Activated gamma-delta T cell (primary cell): ENCODE measurements at regions not wholly inside any gene's neighbourhood (a gene's known extent, or its start where the extent isn't known, plus 50 kb on each side); places are given as distances from the start of the nearest gene placed in this dataset.

ENCODE experiments used
- DNase-seq: peaks from one replicate; lab custom pipeline; 2025; lab: John Stamatoyannopoulos, UW

DNA sequence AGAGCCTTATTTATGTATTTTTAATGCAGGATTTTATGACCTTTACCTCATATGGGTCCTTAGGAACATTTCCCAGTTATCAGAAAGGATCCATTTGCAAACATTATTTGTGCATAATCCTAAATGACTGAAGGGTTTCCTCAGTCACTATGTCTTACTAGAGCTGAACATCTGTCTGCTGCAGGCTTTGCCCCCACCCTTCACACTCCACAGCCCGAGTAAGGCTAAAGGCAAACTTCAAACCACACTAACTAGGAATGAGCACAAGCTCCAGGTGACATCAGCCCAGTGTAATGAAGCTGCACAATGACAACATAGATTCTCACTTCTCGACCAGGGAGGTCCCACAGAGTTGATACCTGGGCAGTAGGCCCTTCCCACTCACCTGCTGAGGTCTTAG lies 491.3 kb upstream of the MKI67 start:
- no peak for DNase-seq

DNA sequence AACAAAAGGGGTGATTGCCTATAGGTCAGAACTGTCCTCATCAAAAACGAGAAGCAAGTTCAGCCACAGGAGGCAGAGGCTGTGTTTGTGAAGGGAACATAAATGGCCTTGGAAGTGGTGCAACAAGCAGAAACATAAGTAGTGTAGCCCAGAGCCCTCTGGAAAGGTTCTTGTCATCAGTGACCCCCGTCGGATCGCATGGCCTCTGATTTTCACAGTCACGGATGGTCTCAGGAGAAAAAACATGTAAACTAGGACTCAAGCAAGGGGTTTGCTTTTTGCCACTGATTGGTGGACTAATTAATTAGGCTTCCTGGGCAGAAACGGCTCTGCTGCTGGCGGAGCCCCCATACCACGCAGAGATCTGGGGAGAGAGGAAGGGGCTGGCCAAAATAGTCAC lies 496.5 kb upstream of the MKI67 start:
- no peak for DNase-seq

DNA sequence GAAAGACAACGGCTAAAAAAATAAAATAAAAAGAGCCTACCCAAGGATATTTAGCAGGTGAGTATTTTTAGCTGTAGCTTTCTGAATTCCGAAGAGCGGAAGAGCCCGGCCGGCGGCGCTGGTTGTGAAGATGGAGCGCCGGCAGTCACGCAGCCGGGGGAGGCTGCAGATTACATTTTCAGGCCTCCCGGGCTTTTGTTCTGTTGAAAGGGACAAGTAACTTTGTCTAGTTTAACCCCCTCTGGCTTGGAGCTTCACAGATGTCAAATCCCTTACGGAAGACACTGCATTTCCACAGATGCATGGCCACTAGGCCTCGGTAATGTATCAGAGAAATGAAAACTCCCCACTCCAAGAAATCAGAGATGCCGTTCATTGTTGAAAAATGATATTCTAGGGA lies 497.6 kb upstream of the MKI67 start:
- DNase-seq, result no peak

DNA sequence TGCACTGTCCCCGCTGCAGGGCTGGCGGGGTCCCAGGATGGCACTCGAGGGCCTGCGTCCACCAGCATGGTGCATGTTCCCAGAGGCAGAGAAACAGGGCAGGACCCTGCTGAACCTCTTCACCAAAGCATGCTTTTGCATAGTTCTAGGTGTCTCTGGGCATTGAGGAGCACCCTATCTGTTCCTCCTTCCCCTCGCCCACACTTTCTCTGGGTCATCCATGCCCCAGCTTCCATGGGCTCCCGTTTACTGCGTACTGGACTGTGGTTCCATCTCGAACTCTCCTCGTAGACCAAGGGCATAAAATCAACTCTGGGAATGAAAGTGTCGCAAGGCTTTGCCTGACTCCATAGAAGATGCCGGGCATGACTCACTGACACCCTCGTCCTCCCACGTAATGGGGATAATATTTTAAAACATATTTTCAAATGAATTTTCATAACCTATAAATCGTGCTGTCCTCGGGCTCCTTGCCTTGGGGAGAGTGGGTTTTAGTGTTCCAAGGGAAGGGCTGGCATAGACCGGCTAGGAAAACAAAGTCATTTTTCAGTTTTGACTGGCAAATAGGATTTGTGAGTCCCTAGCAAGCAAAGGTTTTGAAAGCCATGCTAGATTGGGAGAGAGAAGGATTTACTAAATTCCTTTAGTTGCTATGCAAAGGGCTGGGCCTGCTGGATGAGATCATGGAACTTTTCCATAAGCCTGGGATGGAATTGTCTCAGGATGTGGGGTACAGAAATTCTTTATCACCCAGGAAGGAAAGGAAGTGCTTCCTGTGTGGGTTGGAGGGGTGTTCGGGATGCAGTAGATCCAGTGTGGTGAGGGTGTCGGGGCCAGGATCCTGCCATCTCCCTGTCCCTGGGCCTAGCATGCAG lies 498.7 kb upstream of the MKI67 start:
- no peak for DNase-seq

DNA sequence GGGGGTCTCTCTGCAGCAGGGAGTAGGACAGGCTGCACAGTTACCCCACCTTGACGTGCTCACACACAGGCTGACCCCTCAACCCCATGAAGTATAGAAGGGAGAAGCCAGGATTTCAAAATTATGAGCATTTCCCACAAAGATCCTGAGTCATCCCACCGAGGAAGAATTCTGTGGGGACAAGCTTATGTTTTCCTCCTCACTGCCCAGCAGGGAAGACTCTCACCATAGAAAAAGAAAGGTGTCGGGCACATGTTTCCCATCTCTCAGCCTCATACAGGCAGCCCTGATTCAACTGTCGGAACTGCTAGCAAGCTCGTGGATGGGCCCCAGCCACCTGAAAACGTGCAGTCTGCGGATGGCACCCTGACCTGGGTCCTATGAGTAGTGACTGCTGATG lies 499.7 kb upstream of the MKI67 start:
- DNase-seq, result no peak

DNA sequence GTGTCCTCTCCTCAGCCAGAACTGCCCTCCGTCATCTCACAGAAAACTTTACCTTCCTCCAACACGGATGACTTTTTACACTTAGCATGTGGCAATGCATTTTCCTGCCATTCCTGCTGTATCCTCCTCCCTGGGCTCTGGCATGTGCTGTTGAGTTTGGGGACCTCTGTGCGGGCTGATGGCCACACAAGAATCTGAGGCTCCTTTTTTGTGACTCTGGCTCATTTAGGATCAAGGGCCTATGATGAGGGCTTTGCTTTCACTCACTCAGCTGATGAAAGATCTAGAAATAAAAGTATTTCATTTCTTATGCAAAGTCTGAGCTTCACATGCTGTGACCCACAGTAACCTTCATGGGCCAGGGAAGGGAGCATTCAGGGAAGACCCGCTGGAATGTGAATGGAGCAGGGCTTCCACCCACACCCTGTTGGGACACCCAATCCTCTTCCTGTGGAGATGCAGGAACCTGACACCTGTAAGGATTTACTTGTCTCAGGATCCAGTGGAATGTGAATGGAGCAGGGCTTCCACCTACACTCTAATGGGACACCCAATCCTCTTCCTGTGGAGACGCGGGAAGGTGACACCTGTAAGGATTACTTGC lies 500.3 kb upstream of the MKI67 start:
- no peak for DNase-seq

DNA sequence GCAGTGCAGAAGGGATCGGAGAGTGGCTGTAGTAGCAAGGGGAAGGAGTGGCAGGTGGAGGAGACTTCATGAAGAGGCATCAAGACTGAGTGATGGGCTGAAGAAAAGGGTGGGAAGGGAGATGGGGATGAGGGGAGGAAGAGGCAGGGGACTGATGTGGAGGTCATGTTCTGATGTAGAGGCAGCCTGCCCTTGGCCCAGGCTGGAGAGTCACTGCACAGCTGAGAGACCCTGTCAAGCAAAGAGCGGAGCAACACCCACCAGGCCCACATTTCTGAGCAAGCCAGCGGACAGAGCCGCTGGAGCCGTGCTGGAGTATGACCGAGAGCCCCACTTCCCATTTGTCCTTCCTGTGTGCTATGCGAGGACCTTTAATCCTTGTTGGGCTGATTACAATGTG lies 501.6 kb upstream of the MKI67 start:
- DNase-seq, result no peak

DNA sequence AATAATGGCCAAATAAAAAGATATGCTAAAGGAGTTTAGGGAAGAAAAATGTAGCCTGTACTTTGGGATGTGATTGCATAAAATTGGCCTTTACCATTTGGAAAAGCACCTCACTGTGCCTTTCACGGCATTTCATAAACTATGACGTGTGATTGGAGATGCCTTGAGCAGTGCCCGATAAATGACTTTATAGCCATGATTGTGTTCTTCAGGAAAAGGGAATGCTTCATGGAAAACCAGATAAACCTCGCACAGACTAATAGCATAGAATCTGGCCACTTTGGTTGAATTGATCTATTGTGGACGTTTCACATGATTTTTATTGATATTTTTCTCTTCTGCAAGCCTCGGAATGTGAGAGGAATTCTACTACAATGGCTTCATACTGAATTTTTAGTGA lies 502.0 kb upstream of the MKI67 start:
- DNase-seq, result no peak

DNA sequence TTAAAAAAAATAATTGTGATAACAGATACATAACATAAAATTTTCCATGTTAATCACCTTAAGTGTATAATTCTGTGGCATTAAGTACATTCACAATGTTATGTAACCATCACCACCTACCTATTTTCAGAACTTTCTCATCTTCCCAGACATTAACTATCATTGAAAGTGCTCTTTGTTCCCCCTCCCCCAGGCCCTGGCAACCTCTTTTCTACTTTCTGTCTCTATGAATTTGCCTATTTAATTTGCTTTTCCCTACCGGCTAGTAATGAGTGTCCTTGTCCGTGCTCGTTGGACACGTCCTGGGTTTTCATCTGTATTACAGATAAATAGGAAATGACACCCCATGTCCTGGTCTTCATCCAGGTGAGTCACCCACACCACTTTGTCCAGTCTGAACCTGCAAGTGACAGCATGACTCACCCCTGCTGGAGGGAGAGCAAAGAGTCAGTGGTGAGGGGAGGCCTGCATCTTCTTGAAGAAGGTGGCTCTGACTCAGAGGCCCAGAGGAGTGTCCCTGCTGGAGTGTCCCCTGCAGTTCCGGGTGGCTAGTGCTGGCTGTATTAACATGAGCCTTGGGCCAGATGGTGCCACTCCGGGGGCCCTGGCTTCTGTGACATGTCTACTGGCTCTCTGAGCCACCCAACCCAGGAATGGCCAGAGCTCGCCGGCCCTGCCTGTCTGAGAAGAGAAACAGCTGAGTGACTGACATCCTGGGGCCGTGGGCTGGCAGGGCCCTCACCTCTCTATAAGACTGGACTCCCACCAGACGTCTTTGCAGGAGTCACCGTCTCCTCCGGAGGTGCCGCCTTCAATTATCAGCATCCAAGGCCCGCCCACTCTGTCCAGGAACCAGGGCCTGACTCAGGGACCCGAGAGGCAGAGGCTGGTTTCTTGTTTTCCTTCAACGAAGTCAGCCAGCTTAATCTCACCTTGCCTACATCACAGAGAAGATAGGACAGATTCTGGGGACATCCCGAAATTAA lies 503.2 kb upstream of the MKI67 start:
- DNase-seq, result no peak

DNA sequence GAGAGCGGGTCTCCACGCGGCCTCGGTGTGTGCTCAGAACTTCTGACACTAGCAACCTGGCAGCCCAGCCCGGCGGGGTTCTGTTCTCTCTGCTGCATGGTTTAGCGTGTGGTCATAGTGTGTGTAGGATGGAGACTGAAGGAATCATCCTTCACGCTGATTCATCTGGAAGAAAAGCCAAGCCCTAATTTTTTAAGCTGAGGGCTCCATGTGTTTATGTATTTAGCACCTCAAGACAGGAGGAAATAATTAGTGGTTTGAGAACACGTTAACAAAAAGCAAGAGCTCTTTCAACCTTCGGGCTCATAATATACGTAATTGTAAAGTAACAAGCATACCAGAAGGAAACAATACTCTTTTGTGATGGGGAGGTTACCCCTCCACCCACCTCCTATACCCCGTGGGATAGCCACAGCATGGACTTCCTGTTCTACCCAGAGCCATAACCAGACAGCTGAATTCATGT lies 504.6 kb upstream of the MKI67 start:
- DNase-seq, result no peak

DNA sequence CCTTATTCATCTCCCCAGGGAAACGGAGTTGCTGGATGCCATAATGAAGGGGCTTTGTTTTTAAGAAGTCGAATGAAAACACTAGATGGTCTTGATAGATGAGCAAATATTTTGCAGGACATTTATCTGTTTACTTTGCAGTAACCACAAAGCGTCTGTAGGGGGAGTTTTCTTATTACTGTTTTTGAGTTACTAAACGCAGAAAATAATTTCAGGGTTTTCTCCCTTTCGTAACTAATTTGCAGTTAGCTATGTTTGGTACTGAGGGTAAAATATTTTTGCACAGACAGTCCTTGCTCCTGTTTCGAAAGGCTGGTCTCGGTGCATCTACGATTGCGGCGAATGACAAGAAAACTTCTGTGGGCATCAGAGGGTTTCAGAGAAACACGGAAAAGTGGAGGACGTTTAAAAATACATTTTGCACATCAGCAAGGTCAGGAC lies 505.6 kb upstream of the MKI67 start:
- no peak for DNase-seq

DNA sequence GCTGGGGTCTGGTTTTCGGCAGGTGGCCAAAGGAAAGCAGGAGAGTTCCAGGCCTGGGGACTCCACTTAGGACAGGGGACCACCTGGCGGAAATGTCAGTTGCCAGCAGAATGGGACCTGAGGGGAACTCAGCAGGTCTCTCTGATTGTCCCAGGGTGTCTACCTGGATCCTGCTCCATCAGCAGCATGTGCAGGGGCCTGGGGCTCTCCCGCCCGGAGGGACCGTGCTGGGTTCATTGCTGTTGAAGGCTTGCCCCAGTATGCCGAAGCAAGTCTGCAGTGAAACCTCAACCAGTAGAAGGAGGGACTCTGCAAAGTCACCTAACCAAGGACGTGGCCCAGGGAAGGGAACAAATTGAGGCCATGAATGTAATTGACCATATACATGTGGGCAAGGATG lies 506.5 kb upstream of the MKI67 start:
- no peak for DNase-seq

DNA sequence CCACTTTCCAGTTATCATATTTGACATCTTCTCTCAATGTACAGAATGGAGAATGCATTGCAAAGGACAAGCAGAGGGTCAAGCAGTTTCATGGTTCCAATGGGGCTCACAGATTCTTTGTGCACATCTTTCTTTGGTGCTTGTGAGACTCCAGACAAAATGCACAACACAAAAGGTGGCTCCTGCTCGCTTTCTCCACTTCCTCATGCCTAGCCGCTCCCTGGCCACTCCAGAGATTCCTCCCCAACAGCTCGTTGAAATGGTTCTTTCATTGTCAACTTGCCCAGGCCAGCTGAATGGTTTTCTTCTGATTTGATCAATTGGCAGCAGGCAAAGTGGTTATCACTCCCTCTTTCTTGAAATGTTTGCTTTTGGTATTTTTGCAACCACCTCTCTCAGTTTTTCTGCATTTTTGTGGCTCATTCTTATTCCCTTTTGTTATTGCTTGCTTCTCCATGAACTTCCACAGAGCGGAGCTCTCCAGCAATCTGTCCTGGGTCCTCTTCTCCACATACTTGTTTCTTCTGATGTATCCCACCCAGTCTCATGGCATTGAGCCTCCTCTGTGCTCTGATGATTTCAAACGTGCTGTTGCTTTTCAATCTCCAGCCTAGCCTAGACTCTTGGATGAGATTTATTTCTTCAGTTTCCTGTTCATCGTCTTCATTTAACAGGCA lies 507.8 kb upstream of the MKI67 start:
- no peak for DNase-seq

DNA sequence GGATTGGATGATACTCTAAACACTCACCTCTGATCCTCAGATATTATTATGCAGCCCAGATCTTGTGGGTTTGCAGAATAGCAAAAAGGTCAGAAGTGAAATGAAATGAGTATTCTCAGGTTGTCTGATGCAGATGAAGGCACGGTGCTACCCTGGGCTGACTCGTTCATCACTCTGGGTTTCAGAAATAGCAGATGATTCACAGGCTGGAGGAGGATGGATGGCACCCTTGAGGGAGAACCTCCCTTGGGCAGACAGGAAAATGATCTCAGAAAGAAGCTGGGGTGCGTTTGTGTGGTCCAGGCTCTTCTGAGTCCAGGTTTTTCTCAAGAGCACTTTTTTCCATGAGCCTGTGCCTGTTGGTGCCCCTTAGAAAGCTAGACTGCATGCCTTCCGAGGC lies 515.8 kb upstream of the MKI67 start:
- no peak for DNase-seq

DNA sequence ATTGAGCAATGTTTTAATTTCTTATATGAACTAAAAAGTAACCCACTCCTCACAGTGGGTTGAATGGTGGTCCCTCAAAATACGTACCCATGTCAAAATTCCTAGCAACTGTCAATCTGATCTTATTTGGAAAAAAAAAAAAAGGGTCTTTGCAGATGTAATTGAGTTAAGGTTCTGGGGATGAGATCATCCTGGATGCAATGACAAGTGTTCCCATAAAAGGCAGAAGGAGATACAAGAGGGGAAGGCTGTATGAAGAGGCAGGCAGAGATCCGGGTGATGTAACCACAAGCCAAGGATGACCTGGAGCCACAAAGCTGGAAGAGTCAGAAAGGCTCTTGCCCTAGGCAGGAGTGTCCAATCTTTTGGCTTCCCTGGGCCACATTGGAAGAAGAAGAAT lies 516.3 kb upstream of the MKI67 start:
- DNase-seq, result no peak

DNA sequence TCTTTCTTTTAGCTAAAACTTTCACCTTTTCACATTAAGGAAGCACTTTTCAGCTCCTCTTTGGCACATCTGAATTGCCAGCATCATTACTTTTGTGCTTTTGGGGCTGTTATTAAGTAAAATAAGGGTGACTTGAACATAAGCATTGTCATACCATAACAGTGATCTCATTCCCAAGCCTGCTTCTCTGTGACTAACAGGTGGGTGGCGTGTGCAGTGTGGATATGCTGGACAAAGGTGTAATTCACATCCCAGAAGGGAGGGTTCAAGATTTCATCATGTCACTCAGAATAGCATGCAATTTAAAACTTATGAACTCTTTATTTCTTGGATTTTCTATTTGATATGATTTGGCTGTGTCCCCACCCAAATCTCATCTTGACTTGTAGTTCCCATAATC lies 517.4 kb upstream of the MKI67 start:
- DNase-seq, result no peak

DNA sequence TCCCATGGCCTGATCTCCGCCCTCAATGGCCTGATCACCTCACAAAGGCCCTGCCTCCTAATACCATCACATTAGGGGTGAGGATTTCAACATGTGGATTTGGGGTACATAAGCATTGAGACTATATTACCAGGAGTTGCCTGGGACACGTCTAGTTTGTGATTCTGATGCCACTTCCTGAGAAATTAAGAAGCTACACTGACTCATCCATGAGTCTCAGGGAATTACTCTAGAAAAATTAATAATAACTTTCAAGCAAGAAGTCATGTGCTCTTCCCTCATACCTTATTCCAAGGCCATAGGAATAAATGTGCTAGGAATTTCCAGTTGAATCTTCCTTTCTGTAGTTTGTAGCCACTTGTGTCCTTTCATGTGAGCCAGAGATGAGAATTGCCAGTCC lies 519.3 kb upstream of the MKI67 start:
- no peak for DNase-seq

DNA sequence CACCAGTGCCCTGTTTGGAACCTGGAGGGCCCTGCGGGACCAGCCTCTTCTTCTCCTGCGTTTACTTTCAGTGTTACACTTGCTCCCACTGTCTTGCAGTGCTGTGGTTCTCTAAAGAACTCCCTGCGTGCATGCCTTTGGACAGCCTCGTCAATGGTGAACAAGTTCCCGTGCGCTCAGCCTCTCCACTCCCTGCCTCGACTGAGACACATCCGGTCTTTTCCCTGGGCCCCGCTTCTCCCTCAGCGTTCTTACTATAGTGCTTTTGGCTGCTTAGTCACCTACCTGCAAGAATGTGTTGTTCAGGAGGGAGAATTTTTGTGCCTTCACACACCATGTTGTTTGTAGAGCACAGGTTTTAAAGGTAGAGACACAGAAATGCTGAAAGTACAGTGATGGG lies 520.7 kb upstream of the MKI67 start:
- DNase-seq, result no peak

DNA sequence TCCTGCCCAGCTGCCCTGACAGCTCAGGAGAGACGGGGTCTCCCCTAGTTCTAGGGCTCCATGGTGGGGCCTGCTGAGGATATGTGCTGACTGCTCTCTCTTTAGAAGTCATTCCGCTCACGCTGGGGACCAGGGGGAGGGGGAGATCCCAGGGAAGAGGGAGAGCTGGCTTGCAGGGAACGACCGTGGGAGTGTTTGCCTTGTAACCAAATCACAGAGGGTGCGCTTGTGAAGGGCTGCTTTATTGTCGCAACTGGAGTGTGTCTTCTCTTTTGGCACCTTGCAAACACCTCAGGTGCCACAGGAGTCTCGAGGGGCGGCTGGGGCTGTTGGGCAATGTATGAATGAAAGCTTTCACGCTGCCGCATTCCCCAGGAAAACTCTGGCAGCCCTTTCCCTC lies 531.3 kb upstream of the MKI67 start:
- DNase-seq, result no peak

DNA sequence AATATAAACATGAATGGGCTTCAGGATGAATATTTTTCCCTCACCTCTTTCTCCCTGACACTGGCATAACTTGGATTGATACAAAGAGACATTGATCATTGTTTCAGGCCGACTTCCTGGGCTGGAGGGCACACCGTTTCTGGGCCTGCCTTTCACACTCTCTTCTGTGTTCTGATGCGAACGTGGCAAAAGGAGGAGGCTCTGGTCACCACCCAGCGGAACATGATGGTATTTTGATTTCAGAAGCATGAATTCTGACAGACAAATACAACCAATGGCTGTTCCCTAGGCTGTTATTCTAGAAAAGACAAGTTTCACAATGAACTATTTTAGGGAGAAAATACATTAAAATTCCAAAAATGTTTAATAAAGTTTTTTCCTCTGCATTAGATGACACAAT lies 534.5 kb upstream of the MKI67 start:
- DNase-seq, result no peak

DNA sequence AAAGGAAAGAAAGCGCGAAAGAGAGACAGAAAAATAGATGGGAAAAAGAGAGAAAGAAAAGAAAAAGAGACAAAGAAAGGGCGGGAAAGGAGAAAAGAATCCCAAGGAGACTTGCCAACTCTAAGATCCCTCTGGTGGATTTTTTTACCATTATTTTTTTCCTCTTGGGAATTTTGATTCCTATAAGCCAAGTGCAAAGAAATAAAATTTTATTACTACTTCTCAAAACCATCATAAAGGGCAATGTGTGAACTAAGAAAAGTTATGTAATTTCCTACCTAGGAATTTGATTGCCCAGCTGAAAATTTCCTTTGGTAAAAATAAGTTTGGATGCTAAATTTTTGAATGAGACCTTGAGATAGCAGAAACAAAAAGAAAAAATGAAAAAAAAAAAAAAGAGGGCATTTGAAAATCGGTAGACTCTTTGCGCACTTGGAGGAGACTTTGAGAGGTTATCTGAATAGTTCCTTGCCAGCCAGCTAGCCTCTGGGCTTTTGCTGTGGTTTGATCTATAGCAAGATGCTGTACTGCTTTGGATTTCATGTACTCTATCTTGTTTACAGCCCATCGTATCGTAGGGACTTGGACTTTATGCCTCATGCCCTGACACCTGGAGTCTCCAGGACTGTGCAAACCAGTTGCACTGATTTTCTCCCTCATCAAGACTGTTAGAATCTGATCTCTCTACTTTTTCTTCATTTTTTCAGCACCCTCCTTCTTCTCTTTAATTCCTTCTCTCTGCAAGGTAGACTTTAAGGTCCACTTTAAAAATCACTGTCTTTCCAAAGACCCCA lies 535.4 kb upstream of the MKI67 start:
- no peak for DNase-seq
